Fibroblast of villous mesenchyme (primary cell): ENCODE measurements at regions not wholly inside any gene's neighbourhood (a gene's known extent, or its start where the extent isn't known, plus 50 kb on each side); places are given as distances from the start of the nearest gene placed in this dataset.

Experiments
- DNase-seq: peaks from one replicate; pipeline ENCODE4 v3.0.0-alpha.2; 2010; ENCODE audit warnings: low read depth
- H3K4me3 ChIP-seq: 2 replicates; pipeline ENCODE4 v1.5.1; 2011; ENCODE audit warnings: low read depth, mild to moderate bottlenecking, low read length
- TF ChIP-seq, protein P1 (sequence below): IDR thresholded peaks from 2 replicates; pipeline ENCODE4 v1.5.1; 2012; ENCODE audit warnings: low read depth, mild to moderate bottlenecking, low read length; ENCODE audit not compliant: insufficient read depth

DNA sequence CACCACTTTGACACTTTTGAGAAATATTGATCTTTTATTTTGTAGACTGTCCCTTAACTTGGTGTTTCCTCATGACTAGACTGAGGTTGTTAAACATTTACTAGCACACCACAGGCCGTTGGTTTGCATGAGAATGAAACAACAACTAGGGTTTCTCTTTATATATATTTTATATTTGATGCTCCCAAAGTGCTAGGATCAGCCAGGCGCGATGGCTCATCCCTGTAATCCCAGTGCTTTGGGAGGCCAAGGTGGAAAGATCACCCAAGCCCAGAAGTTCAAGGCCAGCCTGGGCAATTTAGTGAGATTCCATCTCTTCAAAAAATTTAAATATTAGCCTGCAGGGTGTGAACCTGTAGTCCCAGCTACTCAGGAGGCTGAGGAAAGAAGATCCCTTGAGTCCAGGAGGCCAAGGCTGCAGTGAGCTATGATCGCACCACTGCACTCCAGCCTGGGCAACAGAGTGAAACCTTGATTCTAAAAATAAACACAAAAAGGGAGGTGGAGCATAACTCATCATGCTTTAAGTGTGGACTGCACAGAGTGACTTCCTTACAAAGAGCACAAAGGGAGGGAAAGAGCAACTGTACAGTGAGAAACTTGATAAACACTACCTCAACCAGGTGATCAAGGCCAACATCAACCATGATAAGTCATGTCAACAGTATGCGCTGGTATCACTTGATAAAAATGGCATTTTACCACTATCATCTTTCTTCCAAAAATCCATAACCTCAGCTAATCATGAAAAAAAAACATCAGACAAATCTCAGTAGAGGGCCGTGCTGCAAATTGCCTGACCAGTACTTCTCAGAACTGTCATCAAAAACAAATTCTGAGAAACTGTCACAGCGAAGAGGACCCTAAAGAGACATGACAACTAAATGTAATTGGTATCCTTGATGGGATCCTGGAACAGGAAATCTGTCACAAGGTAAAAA, 72.8 kb upstream of the ATF7IP2 start:
- no peak overlapping the region for H3K4me3 ChIP-seq
- TF ChIP-seq, protein P1, sequence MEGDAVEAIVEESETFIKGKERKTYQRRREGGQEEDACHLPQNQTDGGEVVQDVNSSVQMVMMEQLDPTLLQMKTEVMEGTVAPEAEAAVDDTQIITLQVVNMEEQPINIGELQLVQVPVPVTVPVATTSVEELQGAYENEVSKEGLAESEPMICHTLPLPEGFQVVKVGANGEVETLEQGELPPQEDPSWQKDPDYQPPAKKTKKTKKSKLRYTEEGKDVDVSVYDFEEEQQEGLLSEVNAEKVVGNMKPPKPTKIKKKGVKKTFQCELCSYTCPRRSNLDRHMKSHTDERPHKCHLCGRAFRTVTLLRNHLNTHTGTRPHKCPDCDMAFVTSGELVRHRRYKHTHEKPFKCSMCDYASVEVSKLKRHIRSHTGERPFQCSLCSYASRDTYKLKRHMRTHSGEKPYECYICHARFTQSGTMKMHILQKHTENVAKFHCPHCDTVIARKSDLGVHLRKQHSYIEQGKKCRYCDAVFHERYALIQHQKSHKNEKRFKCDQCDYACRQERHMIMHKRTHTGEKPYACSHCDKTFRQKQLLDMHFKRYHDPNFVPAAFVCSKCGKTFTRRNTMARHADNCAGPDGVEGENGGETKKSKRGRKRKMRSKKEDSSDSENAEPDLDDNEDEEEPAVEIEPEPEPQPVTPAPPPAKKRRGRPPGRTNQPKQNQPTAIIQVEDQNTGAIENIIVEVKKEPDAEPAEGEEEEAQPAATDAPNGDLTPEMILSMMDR: no peak
- DNase-seq: no peak

DNA sequence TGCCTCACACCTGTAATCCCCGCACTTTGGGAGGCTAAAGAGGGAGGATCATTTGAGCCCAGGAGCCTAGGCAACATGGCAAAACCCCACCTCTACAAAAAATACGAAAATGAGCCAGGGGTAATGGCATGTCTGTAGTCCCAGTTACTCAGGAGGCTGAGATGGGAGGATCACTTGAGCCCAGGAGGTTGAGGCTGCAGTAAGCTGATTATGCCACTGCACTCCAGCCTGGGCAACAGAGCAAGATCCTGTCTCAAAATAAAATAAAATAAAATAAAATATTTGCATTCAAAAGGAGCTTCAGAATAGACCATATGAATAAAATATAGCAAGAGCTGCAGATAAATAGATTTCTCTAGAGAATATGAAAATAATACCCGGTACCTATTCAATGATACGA, 71.5 kb upstream of the ATF7IP2 start:
- DNase-seq: no peak
- TF ChIP-seq, protein P1: no peak
- H3K4me3 ChIP-seq: no peak overlapping the region

DNA sequence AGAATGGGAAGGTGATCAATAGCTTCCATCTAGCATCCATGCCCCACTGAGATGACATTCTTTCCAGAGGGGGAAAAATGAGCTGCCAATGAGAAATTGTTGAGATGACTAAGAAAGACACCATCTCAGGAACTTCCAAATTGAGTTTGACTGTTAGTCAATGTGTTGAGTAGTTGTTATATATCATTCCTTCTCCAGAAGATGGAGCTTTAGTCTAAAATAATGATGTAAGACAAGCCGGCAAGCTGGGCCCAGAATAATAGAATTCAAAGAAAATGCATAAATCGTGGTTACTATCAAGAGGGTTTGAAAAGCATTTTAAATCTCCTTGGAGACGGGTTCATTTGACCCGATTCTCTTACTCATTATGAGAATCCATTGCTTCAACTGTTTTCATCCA, 71.0 kb upstream of the ATF7IP2 start:
- TF ChIP-seq, protein P1: no peak
- DNase-seq: peak; percentile 14
- H3K4me3 ChIP-seq: no peak overlapping the region

DNA sequence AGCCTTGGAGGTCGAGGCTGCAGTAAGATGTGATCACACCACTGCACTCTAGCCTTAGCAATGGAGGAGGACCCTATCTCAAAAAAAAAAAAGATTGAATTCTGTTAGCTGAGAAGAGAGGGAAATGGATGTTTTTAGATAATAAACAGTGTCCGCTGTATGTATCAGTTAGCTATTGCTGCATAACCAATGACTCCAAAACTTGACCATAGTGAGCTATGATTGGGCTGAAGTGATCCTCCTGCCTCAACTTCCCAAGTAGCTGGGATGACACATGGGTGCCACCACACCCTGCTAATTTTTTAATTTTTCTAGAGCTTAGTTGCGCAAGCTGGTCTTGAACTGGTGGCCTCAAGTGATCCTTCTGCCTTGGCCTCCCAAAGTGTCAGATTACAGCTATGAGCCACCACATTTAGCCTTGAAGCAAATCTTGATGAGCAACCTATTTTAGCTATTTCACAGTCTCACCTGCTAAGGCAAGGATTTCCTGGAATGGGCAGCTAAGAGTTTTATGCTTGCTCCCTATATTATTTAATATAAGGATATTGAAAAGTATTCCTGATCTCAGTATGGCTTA, 68.3 kb upstream of the ATF7IP2 start:
- TF ChIP-seq, protein P1: no peak
- no peak overlapping the region for H3K4me3 ChIP-seq
- DNase-seq: no peak

DNA sequence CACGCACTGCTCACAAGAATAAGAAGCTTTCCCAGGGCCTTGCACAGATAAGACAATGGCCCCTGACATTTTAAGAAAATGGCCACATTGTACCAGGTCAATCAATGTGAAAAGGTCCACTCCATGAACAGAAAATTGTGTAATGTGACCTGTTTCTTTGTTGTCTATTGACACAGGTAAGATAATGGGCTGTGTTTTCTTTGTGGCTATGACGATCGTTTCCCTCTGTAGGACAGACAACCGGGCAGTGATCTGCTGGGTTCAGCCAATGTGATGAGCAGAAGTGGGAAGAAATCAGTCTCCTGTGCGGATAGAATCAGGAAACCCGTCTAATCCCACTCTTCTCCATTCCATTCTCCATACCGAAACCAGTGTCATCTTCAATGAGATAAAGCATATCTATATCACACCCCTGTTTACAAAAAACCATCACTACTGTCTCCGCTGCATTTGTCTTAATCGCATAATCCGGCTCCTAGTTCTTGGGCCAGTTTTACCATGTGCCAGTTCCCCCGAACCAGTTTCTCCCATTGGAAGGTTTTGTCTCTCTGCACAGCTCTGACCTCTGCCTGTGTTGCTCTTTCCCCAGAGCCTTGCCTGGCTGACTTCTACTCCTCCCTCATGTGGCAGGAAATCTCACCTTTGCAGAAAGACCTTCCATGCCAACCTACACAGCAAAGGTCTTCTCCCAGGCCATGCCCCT, 66.9 kb upstream of the ATF7IP2 start:
- H3K4me3 ChIP-seq: no peak overlapping the region
- DNase-seq: no peak
- TF ChIP-seq, protein P1: no peak

DNA sequence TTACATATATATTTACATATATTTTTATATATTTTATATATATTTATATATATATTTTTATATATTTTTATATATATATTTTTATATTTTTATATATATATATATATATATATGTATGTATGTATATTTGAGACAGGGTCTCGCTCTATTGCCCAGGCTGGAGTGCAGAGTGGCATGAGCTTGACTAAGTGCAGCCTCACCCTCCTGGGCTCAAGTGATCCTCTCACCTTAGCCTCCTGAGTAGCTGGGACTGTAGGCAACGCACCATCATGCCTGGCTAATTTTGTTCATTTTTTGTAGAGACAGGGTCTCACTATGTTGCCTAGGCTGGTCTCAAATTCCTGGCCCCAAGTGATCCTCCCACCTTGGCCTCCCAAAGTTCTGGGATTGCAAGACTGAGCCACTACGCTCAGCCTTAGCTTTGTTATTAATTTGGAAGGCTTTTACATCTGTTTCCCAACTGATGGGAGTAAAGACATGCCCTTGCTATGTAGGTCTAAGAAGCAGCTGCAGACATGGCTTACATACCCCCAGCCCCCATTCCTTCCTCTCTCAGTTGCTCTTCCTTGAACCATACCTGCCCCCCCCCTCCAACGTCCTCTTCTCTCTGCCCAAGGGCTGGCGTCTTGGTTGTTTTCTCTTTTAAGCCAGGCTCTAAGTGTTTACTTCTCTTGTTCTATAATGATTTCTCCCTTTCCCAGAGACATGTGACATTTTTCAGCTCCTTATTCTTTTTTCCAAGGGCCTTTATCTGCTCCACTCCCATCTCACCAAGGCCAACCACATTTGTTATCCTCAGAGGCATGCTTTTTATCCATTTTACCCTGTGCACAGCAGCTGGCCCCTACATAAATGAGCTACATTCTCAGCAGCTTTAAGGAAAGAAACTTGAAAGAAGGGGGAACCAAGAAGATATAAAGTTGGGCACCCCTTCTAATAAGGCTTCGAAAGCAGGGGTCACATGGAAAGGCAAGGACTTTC, 64.2 kb upstream of the ATF7IP2 start:
- H3K4me3 ChIP-seq: no peak overlapping the region
- TF ChIP-seq, protein P1: no peak
- no peak for DNase-seq
